HuH-7.5 (cell line): ENCODE measurements at regions not wholly inside any gene's neighbourhood (a gene's known extent, or its start where the extent isn't known, plus 50 kb on each side); places are given as distances from the start of the nearest gene placed in this dataset.
"Not testable (repeated sequence)": the region's sequence is repeated elsewhere in the genome, so short reads cannot be mapped to it uniquely, and the experiment has no call there.

Experiments
- DNase-seq: peaks from one replicate; pipeline ENCODE4 v3.0.0; 2011; ENCODE audit warnings: low spot score

DNA sequence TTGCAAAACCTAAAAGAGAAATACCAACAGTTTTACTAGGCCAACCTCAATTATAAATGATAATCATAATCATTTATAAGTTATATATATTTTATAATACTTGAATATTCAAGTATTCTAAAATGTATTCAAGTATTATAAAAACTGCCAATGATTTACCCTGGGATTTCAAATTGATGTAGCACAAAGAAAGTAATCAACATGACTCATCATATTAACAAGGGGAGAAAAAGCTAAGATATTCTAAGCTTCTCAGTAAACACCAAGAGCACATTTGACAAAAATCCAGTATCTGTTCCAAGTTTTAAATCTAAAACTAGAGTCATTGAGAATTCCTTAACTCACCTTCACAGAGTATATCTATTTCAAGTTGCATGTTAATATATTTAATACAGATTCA, 56.1 kb downstream of the CAPZA3 start:
- no peak for DNase-seq

DNA sequence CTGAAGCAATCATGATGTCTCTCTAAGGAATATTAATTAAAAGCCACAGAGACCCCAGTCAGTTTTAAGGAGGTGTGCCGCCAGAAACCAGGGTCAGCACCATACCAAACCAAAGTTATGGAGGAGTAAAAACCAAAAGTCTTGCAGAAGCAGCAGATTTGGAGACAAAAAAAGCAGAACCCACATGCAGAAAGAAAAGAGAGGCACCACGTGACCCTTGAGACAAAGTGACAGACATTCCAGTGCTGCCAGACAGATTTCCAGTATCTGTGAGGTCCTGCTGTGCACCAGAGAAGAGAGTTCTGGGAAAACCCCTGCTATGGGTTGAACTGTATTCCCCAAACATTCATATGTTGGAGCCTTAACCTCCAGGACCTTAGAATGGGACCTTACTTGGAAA, 59.7 kb downstream of the CAPZA3 start:
- no peak for DNase-seq

DNA sequence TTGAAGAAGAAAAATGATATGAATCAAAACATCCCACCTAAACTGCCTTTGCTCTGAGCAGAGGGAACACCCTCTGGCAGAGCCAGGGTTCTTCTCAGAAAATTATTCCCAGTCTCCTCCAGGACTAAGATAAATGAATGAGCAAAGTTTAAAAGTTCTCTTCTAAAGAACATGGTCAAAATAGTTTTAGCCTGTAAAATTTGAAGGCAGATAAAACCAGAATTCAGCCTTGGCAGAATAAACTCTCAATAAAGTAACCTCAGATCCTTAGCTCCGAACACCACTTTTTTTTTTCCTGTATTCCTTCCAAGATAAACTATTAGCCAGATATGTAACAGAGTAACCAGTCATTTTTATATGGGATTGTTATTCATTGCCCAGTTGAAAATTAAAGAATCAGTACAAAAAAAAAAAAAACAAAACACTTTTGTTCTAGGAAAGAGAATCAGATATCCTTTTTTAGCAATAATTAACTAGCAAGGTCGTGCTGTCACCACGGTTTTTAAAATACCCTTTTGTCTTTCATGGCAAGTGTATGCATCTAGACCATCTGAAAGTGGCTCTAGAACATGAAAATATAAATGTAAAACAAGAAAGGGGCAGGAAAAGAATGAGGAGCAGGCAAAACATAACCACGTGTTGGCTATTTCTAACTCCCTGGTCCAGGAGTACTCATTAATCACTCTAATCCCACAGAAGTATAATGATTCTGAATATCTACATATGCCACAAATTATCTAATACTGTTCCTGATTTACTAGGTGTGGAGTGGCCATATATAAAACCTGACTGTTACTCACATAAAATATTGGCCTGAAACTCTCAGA, 60.8 kb downstream of the CAPZA3 start:
- DNase-seq: no peak

DNA sequence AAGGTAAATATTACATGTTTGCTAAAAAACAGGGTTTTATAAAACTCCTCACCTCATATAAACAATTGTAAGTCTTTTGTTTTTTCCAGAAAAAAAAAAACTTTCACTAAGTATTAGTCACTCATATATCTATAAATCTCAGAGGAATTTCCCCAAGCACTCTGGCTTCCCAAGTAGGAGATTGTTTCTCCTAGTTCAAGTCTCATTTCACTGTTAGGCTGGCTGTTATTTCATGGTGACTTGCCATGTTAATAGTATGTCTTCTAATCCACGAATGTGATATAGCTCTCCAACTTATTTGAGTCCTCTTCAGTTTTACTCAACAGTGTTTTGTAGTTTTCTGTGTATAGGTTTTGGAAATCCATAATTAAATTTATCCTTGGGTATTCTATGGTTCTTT, 61.6 kb downstream of the CAPZA3 start:
- no peak for DNase-seq

DNA sequence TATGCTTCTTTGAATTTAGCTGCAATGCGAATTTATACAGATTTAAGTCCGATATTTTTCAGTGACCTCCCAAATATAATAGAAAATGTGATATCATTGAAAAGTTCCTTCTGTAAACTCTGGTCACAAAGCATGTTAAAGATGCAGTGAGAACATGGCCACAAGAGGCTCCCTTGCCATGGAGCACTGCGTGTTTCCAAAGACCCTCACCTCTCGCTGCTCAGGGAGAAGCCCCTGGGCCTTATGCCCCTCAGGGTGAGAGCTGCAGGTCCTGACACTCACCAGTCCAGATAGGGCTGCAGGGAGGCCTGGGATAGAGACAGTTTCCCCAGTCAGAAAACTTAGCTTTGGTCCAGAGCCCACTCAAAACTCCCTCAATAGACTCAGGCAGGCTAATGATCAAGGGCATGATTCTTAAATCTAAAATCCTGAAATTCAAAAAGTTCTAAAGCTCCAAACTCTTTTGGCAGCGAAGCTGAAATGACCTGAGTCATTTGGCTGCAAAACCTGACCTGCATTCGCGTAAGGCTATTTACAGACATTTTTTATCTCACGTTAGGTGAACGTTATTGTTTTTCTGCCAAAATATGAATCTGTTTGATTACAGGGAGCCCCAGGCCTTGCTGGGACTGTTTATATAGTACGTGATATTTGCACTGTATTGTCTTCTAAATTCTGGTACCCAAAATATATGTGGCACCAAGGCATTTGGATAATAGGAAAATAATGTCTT, 67.8 kb downstream of the CAPZA3 start:
- DNase-seq: no peak

DNA sequence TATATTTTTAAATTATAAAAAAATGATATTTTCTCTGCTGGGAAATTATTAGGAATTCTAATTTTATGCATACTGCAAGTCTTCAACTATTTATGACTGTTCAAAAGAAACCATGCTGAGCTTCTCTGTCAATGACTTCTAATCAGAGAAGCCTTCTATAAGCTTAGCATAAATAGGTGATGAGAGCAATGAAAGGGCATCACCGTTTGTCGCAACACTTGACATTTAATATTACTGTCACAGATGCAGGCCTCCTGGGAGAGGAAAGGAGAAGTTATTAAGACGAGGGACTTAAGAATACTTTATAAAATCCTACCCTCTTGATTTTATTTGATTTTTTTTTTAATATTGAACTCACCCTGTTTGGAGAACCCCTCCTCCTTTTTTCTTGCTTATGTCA, 69.8 kb downstream of the CAPZA3 start:
- DNase-seq: no peak

DNA sequence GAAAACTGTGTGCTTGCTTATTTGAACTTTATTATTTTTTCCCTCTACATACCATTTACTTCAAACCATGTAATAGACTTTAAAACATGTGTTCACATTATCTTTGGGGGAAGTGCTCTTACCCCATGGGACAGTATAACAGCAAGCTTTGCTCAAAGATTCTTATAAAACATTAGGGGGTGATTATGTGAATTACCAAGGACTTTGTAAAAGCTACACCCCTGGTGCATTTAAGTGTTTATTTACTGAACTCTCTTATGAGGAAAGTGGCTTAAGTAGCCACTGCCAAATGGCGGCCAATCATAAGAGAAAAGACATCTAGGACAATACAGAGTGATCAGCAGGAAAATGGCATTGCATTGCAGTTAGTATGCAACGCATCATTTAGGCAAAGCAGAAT, 70.3 kb downstream of the CAPZA3 start:
- DNase-seq: no peak

DNA sequence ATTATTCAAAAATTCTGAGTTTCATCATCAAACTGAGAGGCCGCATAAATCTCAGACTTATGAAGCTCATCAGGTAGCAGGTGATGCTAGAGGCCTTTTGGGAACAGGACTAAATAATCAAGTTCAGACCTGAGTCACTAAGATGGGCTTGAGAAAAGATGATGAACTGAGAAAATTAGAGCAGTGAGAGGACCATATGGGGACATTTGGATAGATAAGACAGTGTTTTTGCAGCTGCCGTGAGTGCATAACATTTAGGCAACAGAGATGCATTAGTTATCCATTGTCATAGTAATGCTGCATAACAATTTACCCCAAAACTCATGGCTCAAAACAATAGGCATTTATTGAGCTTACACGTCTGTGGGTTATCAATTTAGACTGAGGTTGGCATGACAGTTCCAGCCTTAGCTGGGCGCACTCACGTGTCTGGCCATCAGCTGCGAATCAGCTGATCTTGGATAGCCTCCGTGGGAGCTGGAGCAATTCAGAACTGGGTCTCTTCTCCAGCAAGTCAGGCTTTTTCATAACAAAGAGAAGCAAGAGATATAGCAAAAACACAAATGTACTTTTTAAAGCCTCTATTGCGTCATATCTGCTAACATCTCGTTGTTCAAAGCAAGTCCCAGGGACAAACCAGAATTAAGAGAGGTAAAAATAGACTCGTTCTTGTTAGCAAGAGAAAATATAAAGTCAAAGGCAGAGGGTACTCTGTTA, 72.8 kb downstream of the CAPZA3 start:
- no peak for DNase-seq

DNA sequence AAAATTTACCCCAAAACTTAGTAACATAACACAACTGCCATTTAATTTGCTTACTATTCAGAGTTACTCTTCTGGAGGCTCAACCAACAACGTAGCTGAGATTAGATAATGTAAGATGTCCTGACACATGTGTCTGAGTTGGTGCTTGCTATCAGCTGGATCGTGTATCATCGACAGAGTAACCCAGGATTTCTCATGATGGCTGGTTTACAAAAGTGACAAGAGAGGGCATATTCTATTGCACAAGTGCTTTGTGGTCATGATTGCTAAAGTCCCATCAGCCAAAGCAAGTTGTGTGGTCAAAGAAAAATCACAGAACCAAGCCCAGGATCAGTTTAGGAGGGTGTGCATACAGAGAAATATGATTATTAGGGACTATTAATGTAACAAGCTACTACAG, 73.4 kb downstream of the CAPZA3 start:
- DNase-seq: no peak

DNA sequence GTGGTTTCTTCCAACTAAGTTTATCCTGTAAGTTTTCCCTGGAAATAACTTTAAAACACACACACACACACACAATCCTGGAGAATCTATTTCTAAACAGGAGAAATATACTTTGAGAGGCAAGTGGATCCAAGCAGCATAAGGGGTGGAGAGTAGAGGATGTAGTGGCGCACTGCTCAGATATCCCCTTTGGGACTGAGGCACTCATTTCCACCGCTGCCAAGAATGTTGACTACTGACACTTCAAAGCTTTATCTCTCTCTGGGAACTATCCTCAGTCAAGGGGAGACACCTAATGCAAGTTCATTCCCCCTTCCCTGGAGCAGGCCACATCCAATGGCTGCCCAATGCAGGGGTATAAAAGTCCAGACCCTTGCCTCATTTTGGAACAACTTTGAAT, 75.8 kb downstream of the CAPZA3 start:
- no peak for DNase-seq

DNA sequence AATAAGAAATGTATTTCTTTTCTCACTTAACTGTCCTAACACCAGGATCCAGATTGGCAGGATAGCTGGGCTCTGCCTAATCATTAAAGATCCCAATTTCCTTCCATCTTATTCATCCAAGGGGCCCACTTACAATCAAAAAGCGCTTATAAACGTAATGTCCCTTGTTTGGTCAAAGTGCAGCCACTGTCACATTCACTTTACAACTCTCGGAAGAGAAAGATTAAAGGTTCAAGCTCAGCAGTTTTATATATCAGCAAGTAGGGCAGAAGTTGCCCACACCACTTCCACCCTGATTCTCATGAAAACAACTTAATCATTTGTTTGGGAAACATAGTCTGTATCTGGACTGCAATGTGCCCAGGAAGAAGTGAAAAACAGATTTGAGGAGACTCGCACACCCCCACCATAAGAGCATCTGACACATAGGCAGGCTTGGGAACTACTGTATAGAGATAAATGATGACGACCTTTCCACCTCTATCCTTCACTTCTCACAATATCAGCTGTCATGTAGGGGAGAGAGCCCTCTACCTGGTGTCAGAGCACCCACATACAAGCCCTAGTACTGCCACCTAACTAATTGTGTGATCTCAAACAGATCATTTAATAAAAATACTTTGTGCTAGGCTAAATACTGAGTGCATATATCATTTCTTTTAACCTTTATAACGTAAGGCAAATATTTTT, 80.8 kb downstream of the CAPZA3 start:
- DNase-seq: no peak

DNA sequence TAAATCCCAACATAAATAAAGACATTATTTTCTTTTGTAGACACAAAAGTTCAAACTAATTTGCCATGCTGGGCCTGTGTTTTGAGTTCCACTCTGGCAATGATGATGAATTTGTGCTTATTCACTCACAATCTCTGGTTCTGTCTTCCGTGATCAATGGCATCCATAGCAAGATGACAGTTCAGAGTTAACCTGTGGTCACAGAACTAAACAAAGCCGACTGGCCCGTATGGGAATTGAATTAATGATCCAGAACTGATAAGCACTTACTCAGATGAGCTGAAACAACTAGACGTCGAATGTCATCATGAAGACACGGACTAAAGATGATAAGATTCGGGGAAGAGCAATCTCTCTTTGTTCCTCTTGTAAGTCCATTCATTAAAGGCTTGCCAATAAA, 81.6 kb downstream of the CAPZA3 start:
- no peak for DNase-seq

DNA sequence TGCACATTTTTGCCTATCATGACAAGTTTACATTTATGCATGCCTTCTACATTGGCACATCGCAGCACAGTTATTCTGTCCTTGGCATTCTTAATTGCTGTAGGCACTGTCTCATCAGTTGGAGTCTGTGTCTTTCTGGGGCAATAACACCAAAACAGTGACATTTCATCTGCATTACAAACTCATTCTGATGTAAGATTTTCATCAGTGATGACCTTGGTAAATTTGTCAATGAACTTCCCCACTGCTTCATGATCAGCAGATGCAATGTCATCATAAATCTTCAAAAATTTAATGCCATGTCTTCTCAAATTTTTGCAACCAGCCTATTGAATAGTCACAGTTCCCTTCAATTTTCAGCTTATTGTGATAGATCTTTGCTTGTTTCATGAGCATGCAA, 85.5 kb downstream of the CAPZA3 start:
- no peak for DNase-seq

DNA sequence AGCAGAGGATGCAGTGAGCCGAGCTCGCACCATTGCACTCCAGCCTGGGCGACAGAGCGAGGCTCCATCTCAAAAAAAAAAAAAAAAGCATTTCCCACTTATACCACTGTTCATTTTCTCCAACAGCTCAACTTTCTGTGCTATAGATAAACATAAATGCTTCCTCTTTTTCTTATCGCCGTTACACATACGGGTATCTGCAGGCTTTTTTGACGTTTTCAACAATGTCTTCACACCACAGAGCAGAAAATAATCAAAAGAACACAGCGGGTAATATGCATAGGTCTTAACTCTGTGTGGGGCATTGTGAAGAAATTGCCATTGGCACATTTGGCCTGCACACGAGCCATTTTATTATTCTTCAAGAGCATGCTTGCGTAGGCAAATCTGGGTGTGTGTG, 86.4 kb downstream of the CAPZA3 start:
- DNase-seq: no peak

DNA sequence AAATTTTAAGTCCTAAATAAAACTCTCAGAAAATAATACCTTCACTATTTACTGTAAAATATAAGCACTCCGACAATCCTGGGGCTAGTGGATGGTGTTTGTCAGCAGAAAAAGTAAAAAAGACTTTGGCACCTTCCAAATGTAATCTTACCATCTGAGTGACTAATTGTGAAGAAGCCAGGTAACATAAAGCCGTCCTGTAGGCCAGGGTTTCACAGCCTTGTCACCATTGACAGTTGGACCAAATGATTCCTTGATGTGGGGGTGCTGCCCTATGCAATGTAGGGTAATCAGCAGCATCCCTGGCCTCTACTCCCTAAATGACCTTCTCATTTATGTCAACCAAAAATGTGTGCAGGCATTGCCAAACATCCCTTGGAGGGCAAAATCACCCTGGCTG, 87.2 kb downstream of the CAPZA3 start:
- no peak for DNase-seq

DNA sequence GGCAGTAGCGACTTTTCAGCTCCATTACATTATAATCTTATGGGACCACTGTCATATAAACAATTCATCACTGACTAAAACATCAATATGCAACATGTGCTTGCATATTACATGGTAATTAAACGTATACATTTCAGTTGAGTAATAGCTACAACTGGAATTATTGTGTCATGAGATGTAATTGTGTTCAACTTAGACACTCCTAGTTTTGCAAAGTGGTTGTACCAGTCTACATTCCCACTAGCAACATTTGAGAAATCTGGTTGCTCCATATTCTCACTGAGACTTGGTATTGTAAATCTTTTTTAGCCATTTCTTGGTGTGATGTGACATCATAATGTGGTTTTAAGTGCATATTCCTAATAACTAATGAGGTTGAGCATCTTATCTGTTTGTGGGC, 90.0 kb downstream of the CAPZA3 start:
- no peak for DNase-seq

DNA sequence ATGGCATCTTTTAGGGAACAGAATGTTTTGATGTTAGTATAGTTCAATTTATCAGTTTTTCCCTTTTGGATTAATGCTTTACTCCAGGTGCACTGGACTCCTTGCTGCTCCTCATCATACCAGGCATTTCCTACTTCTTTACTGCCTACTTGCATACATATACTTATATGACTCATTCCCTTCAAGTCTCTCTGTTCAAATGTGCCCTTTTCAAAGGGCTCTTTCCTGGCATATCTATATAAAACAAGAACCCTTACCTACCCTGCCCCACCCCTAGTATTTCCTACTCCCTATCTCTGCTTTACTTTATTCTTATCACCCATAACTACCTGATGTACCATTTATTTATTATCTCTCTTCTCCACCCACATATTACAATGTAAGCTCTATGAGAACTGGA, 90.6 kb downstream of the CAPZA3 start:
- no peak for DNase-seq

DNA sequence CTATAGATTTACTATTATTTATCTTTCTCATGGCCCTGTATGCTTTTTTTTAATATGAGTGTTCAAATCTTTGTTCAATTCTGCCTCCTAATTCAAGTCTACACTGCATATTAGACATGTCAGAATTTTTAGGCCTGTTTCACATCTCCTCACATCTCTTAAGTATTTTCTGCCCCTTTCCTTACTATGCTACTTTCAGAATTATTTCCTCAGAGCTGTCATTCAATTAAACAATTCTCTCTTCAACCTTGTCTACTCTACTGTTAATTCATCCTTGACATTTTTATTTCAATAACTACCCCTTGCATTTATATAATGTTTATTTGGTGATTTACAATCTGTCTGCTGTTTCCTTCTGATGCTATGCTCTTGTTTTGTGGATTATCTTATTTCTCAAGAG, 91.1 kb downstream of the CAPZA3 start:
- no peak for DNase-seq

DNA sequence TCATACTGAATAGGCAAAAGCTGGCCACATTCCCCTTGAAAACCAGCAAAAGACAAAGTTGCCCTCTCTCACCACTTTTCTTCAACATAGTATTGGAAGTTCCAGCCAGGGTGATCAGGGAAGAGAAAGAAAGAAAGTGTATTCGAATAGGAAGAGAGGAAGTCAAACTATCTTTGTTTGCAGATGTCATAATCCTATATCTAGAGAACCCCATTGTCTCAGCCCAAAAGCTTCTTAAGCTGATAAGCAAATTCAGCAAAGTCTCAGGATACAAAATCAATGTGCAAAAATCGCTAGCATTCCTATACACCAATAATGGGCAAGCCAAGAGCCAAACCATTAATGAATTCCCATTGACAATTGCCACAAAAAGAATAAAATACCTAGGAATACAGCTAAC, 95.0 kb downstream of the CAPZA3 start:
- not testable (repeated sequence) for DNase-seq

DNA sequence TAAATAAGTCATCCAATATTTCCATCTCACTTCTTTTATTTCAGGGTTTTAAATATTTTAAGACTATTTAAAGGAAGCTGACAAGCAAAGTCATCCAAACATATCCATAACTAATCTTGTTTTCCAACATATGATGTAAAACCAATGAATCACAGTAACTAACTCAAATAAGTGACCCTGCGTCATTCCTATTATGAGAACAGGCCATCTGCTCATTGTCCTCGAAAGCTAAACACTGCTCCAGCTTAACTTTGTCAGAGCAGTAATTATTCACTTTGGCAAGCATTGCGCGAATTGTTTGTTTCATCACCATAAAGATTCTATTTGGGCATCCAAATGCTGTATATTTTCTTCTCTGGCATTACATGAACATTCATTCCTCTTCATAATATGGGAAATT, 99.1 kb downstream of the CAPZA3 start:
- no peak for DNase-seq

DNA sequence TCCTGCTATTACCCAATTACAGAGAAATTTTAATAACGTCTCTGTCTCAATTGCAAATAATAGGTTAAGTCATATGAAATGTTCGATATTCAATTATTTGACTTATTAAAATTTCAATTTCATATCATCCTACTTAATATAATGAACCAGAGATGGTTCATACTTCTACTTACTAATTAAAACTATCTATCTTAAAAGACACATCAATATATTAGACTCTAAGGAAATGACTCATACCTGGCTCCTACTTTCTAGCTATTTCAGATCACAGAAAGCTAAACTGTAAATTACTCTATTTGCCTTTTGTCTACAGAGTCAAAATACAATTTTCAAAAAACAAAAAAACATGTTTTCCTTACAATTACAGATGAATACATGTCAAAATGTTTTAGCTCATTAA, 99.6 kb downstream of the CAPZA3 start:
- no peak for DNase-seq

DNA sequence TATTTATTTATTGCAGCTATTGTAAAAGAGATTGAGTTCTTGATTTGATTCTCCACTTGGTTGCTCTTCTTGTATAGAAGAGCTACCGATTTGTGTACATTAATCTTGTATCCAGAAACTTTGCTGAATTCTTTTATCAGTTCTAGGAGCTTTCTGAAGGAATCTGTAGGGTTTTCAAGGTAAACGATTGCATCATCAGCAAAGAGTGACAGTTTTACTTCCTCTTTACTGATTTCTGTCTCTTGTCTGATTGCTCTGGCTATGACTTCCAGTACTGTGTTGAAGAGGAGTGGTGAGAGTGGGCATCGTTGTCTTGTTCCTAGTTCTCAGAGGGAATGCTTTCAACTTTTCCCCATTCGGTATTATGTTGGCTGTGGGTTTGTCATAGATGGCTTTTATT, 103.1 kb downstream of the CAPZA3 start:
- DNase-seq: not testable (repeated sequence)

DNA sequence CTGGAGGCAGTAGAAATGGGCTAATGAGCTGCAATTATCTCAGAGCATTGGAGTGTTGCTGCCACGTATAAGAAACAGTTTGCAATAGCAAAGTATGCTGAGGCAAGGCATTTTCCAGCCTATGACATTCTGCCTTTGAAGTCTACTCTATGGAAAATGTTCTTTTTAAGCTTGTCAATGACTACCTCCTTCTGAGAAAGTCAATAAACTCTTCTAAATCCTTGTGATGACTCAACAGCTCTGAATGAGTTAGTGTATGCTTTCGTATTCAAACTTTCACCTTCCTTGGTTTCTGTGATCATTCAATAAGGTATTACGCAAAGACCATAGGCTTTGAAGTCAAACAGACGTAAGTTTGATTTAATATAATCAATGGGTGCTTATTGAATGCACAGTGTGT, 111.2 kb downstream of the CAPZA3 start:
- DNase-seq: no peak
